ENCODE measurements at regions not wholly inside any gene's neighbourhood (a gene's known extent, or its start where the extent isn't known, plus 50 kb on each side); places are given as distances from the start of the nearest gene placed in this dataset.

DNA sequence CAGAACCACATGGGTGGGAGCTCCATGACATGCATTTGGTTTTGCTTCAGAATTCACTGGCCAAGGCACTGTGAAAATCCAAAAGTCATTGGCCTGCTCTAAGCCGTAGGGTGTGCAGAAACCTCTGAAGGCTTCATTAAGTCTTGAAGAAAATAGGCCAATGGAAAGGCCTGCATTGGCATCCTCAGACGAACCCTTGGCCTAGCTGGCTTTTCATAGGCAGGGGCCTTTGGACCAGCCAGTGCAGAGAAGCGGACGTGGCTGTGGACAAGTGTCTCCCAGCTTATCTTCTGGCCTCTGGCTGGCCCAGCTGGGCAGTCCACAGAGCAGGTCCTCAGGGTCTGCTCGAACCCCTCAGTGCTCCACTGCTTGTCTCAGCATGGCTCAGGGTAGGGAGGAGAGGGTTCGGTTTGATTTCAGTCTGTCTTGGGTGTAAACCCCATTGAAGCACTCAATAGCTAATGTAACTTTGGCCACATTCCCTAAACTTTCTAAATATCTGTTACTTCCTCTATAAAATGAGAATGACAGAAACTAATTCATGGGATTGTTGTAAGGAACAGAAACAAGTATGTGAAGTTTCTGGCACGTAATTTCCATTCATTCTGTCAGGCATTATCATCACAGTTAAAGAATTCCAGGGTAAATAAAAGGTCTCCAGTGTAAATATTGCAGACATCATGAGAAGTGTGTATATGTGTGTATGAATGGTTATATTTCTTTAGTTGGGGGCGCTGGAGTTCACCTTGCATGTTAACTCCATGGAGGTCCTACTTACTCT lies 125.5 kb downstream of the TFCP2L1 start:
- no peak for DNase-seq (ENCODE audit: low read depth)

DNA sequence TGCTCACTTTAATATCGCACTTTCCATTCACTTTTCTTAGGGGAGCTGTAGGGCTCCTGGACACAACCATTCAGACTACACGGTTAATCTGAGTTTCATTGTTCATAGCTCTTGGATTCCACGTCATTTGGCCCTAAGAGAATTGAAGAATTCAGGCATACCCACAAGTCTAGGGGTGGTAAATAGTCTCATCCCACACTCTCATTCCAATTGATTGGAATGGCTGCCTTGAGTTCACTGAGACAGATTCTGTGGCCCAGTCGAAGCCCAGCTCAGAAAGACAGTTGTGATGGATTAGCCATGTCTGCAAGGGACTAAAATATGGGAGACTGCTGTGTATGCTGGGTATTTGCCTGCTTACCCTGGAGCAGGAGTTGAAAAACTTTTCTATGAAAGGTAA lies 124.6 kb downstream of the TFCP2L1 start:
- no peak for DNase-seq (ENCODE audit: low read depth)

DNA sequence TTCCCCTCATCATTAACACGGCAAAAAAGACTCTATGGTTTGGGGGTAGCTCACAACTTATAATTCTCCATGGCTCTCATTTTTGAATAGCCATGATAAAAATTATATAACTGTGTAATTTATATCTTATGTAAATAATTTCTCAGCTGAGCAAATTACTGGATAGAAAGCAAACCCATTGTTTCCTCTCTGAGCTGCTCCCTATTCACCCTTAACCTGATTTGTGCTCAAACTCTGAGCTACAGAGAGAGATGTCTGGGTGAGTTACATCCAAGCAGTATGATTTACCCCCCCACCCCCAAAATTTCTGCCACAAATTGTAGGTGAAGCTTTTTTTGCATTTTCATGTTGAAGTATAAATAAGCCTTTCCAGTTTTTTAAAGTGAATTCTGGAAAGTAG lies 123.7 kb downstream of the TFCP2L1 start:
- no peak for DNase-seq (ENCODE audit: low read depth)

DNA sequence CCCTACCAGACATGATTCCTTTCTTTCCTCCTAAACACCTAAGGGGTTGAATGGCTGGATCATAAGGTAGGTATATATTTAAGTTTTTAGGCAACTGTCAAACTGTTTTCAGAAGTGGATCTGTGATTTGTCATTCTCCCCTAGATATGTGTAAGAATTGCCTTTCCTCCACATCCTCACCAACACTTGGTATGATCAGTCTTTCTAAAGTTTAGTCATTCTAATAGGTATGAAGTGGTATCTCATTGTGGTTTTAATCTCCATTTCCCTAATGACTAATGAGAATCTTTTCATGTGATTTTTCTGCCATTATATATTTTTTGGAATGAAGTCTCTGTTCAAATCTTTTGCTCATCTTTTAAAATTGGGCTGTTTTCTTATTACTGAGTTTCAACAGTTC lies 122.1 kb downstream of the TFCP2L1 start:
- no peak for DNase-seq (ENCODE audit: low read depth)

DNA sequence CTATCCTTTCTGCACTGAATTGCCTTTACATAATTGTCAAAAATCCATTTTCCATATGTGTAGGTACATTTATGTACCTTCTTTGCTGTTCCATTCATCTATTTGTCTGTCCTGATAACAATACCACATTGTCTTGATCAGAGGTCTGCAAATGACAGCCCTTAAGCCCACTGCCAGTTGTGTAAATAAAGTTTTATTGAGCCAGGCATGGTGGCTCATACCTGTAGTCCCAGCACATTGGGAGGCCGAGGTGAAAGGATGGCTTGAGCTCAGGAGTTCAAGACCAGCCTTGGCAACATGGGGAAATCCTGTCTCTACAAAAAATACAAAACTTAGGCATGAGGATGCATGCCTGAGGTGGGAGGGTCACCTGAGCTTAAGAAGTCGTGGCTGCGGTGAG lies 121.0 kb downstream of the TFCP2L1 start:
- DNase-seq (ENCODE audit: low read depth), result no peak

DNA sequence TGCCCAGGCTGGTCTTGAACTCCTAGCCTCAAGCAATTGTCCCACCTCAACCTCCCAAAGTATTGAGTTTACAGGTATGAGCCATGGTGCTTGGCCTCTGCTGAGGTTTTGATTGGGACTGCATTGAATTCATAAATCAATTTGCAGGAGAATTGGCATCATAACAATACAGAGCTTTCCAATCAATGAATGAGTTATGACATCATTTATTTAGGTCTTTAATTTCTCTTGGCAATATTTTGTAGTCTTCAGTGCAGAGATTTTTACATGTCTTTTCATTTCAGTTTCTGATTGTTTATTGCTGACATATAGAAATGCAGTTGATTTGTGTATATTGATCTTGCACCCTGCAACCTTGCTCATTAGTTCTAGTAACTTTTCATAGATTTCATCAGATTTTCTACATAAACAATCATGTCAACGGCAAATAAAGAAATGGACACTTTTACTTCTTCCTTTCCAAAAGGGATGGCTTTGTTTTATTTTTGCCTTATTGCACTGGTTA lies 119.9 kb downstream of the TFCP2L1 start:
- no peak for DNase-seq (ENCODE audit: low read depth)
